Renal cortex interstitium (tissue), 11 donors: ENCODE measurements at regions not wholly inside any gene's neighbourhood (a gene's known extent, or its start where the extent isn't known, plus 50 kb on each side); places are given as distances from the start of the nearest gene placed in this dataset.
"Not testable (repeated sequence)": the region's sequence is repeated elsewhere in the genome, so short reads cannot be mapped to it uniquely, and the experiment has no call there.

Experiments
- DNase-seq, 11 donors: peaks; one replicate each; pipeline ENCODE4 v3.0.0-alpha.2; 2013; ENCODE audit warnings: low read depth in 9 of 11, low spot score in 4 of 11; ENCODE audit errors: extremely low read depth in 1 of 11

- no peak for DNase-seq
Observed at GRCh38 chr12:67091204-67091603, 178.0 kb upstream of the CAND1 start.

GRCh38 chr12:67091678-67092077 lies 177.5 kb upstream of the CAND1 start:
- DNase-seq = no peak

GRCh38 chr12:67092934-67093333 lies 176.2 kb upstream of the CAND1 start:
- not testable (repeated sequence) for DNase-seq

- no peak for DNase-seq
Observed at GRCh38 chr12:67096533-67097318, 172.4 kb upstream of the CAND1 start.

GRCh38 chr12:67099858-67100257 lies 169.3 kb upstream of the CAND1 start:
- no peak for DNase-seq

GRCh38 chr12:67103521-67103920 lies 165.6 kb upstream of the CAND1 start:
- no peak for DNase-seq

GRCh38 chr12:67107235-67107634 lies 161.9 kb upstream of the CAND1 start:
- DNase-seq = no peak

GRCh38 chr12:67107751-67108269 lies 161.3 kb upstream of the CAND1 start:
- DNase-seq = no peak

GRCh38 chr12:67110345-67110744 lies 158.8 kb upstream of the CAND1 start:
- not testable (repeated sequence) for DNase-seq

- DNase-seq = no peak
Observed at GRCh38 chr12:67111182-67111581, 158.0 kb upstream of the CAND1 start.

GRCh38 chr12:67112586-67112985 lies 156.6 kb upstream of the CAND1 start:
- no peak for DNase-seq

- no peak for DNase-seq
Observed at GRCh38 chr12:67116134-67116533, 153.0 kb upstream of the CAND1 start.

GRCh38 chr12:67122584-67122983 lies 146.6 kb upstream of the CAND1 start:
- DNase-seq = no peak

- no peak for DNase-seq
Observed at GRCh38 chr12:67137256-67137655, 131.9 kb upstream of the CAND1 start.

GRCh38 chr12:67141296-67142018 lies 127.7 kb upstream of the CAND1 start:
- DNase-seq = no peak

GRCh38 chr12:67145692-67146091 lies 123.5 kb upstream of the CAND1 start:
- DNase-seq = no peak

- no peak for DNase-seq
Observed at GRCh38 chr12:67147030-67147429, 122.1 kb upstream of the CAND1 start.

GRCh38 chr12:67147447-67147846 lies 121.7 kb upstream of the CAND1 start:
- DNase-seq = no peak

GRCh38 chr12:67148265-67148664 lies 120.9 kb upstream of the CAND1 start:
- DNase-seq = no peak

- peak in 10 of 11 donors; percentile 37 to 68 (median 56) for DNase-seq
Observed at GRCh38 chr12:67151886-67152285, 117.3 kb upstream of the CAND1 start.
